ENCODE measurements at regions not wholly inside any gene's neighbourhood (a gene's known extent, or its start where the extent isn't known, plus 50 kb on each side); places are given as distances from the start of the nearest gene placed in this dataset.

DNA sequence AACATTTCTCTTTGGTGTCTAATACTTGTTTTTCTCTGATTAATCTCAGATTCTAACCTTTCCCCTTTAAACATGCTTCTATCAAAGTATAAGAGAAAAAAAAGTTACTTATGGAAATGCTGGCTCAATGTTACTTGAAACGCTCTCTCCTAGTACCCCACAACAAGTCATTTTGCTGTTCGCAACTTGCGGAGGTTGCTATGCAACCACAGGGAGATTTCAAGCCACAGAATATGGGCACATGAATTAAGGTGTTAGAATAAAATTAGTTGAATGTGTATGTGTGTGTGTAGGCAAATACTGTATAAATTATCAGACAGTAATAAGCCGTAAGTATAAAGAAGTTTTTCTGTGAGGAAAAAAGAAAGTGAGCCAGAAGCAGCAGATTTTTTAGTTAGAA, 80.6 kb downstream of the CCDC59 start:
- POLR2A ChIA-PET = no interaction called here
- H3K4me1 ChIP-seq (ENCODE audit: control insufficient read depth, insufficient read depth, low read length) = no peaks in the 10 kb centered on the region
- no peaks in the 10 kb centered on the region for H3K9me3 ChIP-seq (ENCODE audit: control insufficient read depth, insufficient read depth, low read depth, low read length)
- no peaks in the 10 kb centered on the region for H3K27me3 ChIP-seq (ENCODE audit: control insufficient read depth, insufficient read depth, low read length)
- in situ Hi-C loops (cut with HindIII; ENCODE audit: low pct_unique_long_range_greater_than_20kb, low sequenced_read_pairs) (no loop called here), intact Hi-C loops (cut with micrococcal nuclease; ENCODE audit: unreplicated experiment) (no loop called here)
- no peak overlapping the region for H3K27ac ChIP-seq (ENCODE audit: low read length)
- H3K4me3 ChIP-seq (ENCODE audit: low read depth in 2 of 2, low read length in 2 of 2) = no peak overlapping the region
- ATAC-seq (no peak), DNase-seq (ENCODE audit: low read depth, low spot score) (no peak)
- CTCF ChIA-PET = no interaction called here
- no peaks in the 10 kb centered on the region for H3K36me3 ChIP-seq (ENCODE audit: control insufficient read depth, insufficient read depth, low read length)
- TF ChIP-seq, protein P1, sequence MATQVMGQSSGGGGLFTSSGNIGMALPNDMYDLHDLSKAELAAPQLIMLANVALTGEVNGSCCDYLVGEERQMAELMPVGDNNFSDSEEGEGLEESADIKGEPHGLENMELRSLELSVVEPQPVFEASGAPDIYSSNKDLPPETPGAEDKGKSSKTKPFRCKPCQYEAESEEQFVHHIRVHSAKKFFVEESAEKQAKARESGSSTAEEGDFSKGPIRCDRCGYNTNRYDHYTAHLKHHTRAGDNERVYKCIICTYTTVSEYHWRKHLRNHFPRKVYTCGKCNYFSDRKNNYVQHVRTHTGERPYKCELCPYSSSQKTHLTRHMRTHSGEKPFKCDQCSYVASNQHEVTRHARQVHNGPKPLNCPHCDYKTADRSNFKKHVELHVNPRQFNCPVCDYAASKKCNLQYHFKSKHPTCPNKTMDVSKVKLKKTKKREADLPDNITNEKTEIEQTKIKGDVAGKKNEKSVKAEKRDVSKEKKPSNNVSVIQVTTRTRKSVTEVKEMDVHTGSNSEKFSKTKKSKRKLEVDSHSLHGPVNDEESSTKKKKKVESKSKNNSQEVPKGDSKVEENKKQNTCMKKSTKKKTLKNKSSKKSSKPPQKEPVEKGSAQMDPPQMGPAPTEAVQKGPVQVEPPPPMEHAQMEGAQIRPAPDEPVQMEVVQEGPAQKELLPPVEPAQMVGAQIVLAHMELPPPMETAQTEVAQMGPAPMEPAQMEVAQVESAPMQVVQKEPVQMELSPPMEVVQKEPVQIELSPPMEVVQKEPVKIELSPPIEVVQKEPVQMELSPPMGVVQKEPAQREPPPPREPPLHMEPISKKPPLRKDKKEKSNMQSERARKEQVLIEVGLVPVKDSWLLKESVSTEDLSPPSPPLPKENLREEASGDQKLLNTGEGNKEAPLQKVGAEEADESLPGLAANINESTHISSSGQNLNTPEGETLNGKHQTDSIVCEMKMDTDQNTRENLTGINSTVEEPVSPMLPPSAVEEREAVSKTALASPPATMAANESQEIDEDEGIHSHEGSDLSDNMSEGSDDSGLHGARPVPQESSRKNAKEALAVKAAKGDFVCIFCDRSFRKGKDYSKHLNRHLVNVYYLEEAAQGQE (IDR thresholded peaks at IDR 0.05; ENCODE audit: insufficient read depth in 1 of 2, low read depth in 2 of 2, low read length in 1 of 2) = no peak
- TF ChIP-seq TCF7L2 (IDR thresholded peaks at IDR 0.05; ENCODE audit: low read depth, low read length) (no peak), POLR2AphosphoS5 (IDR thresholded peaks at IDR 0.05; ENCODE audit: low read depth, low read length) (no peak), SIN3A (IDR thresholded peaks at IDR 0.05; ENCODE audit: borderline replicate concordance, insufficient read depth, low read depth, low read length) (no peak)
- TF ChIP-seq, protein P2, sequence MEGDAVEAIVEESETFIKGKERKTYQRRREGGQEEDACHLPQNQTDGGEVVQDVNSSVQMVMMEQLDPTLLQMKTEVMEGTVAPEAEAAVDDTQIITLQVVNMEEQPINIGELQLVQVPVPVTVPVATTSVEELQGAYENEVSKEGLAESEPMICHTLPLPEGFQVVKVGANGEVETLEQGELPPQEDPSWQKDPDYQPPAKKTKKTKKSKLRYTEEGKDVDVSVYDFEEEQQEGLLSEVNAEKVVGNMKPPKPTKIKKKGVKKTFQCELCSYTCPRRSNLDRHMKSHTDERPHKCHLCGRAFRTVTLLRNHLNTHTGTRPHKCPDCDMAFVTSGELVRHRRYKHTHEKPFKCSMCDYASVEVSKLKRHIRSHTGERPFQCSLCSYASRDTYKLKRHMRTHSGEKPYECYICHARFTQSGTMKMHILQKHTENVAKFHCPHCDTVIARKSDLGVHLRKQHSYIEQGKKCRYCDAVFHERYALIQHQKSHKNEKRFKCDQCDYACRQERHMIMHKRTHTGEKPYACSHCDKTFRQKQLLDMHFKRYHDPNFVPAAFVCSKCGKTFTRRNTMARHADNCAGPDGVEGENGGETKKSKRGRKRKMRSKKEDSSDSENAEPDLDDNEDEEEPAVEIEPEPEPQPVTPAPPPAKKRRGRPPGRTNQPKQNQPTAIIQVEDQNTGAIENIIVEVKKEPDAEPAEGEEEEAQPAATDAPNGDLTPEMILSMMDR (IDR thresholded peaks at IDR 0.05) = no peak
- BruUV-seq (replicated peaks) = no TSS peak

DNA sequence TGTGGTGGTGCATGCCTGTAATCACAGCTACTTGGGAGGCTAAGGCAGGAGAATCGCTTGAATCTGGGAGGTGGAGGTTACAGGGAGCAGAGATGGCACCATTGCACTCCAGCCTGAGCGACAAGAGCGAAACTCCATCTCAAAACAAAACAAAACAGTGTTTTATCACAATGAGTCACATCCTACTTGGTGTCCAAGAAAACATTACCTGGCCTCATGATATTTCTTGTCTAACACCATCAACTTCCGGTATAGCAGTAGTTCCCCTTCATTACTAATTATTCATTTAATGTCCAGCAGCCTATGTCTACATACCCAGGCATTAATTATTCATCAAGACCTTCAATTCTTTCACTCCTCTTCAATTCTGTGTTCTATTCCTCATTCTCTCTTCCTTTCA, 115.5 kb downstream of the CCDC59 start:
- no peaks in the 10 kb centered on the region for H3K4me1 ChIP-seq (ENCODE audit: control insufficient read depth, insufficient read depth, low read length)
- no peaks in the 10 kb centered on the region for H3K9me3 ChIP-seq (ENCODE audit: control insufficient read depth, insufficient read depth, low read depth, low read length)
- TF ChIP-seq, protein P2 (IDR thresholded peaks at IDR 0.05) = no peak
- TF ChIP-seq, protein P1 (IDR thresholded peaks at IDR 0.05; ENCODE audit: insufficient read depth in 1 of 2, low read depth in 2 of 2, low read length in 1 of 2) = no peak
- no peak for TF ChIP-seq SIN3A (IDR thresholded peaks at IDR 0.05; ENCODE audit: borderline replicate concordance, insufficient read depth, low read depth, low read length)
- no peak for TF ChIP-seq TCF7L2 (IDR thresholded peaks at IDR 0.05; ENCODE audit: low read depth, low read length)
- no peak for TF ChIP-seq POLR2AphosphoS5 (IDR thresholded peaks at IDR 0.05; ENCODE audit: low read depth, low read length)
- no TSS peak for BruUV-seq (replicated peaks)
- no peak overlapping the region for H3K4me3 ChIP-seq (ENCODE audit: low read depth in 2 of 2, low read length in 2 of 2)
- DNase-seq (ENCODE audit: low read depth, low spot score) = no peak
- in situ Hi-C loops (cut with HindIII; ENCODE audit: low pct_unique_long_range_greater_than_20kb, low sequenced_read_pairs) (no loop called here), intact Hi-C loops (cut with micrococcal nuclease; ENCODE audit: unreplicated experiment) (no loop called here)
- H3K27me3 ChIP-seq (ENCODE audit: control insufficient read depth, insufficient read depth, low read length) = no peaks in the 10 kb centered on the region
- POLR2A ChIA-PET = no interaction called here
- no peak for ATAC-seq
- CTCF ChIA-PET = no interaction called here
- no peaks in the 10 kb centered on the region for H3K36me3 ChIP-seq (ENCODE audit: control insufficient read depth, insufficient read depth, low read length)
- H3K27ac ChIP-seq (ENCODE audit: low read length) = no peak overlapping the region
